Neural cell (in vitro differentiated cells): ENCODE measurements at regions not wholly inside any gene's neighbourhood (a gene's known extent, or its start where the extent isn't known, plus 50 kb on each side); places are given as distances from the start of the nearest gene placed in this dataset.

Source experiments
- small RNA-seq, 3 experiments: library from RNA; depleted of rRNA; stranded (forward); fragments of <200 nt; gene quantifications; one replicate each; pipeline ENCODE3, GENCODE V24; 2012

Small RNA genes lying in the stretch of these regions (small RNA-seq; reads per million reads assigned to genes)
- gene AC023932.1 (0 reads per million in 3 experiments), gene AC105245.1 (0 reads per million in 3 experiments), gene RNU6-408P (0 reads per million in 3 experiments)
